MM.1S (cell line): ENCODE measurements at regions not wholly inside any gene's neighbourhood (a gene's known extent, or its start where the extent isn't known, plus 50 kb on each side); places are given as distances from the start of the nearest gene placed in this dataset.
A peak's percentile ranks its signal among the peaks of the same experiment; 100 is the strongest.

Experiments used
- DNase-seq: peaks from one replicate; pipeline ENCODE4 v3.0.0-alpha.2; 2015
- H2AFZ ChIP-seq: fragments of 300-600 bp; sonication (generic); 2 replicates; pipeline ENCODE4 v1.6.0; 2016; ENCODE audit warnings: antibody characterized with exemption, low read length
- H3F3A ChIP-seq: fragments of 300-600 bp; sonication (generic); 2 replicates; pipeline ENCODE4 v1.6.1; 2016; ENCODE audit warnings: mild to moderate bottlenecking, antibody characterized with exemption, low read length, moderate library complexity, mixed read lengths; ENCODE audit not compliant: insufficient read depth
- H3K27ac ChIP-seq: fragments of 300-600 bp; sonication (generic); 2 replicates; pipeline ENCODE4 v1.5.1; 2016; ENCODE audit warnings: mild to moderate bottlenecking, low read length
- H3K27me3 ChIP-seq: fragments of 300-600 bp; sonication (generic); replicated peaks from 2 replicates; pipeline ENCODE4 v1.6.0; 2016; ENCODE audit warnings: low read length; ENCODE audit not compliant: insufficient read depth
- H3K36me3 ChIP-seq: fragments of 300-600 bp; sonication (generic); replicated peaks from 2 replicates; pipeline ENCODE4 v1.6.1; 2016; ENCODE audit warnings: mild to moderate bottlenecking, low read length, mixed read lengths; ENCODE audit not compliant: insufficient read depth
- H3K4me1 ChIP-seq: fragments of 300-600 bp; sonication (generic); 2 replicates; pipeline ENCODE4 v1.6.1; 2016; ENCODE audit warnings: low read length, mixed read lengths
- H3K4me2 ChIP-seq: fragments of 300-600 bp; sonication (generic); 2 replicates; pipeline ENCODE4 v1.6.0; 2016; ENCODE audit warnings: low read depth, low read length
- H3K4me3 ChIP-seq: fragments of 300-600 bp; sonication (generic); 2 replicates; pipeline ENCODE4 v1.5.1; 2016; ENCODE audit warnings: low read length, mixed read lengths
- H3K79me2 ChIP-seq: fragments of 300-600 bp; sonication (generic); 2 replicates; pipeline ENCODE4 v1.6.1; 2016; ENCODE audit warnings: mixed run types, low read length, mixed read lengths
- H3K9ac ChIP-seq: fragments of 300-600 bp; sonication (generic); 2 replicates; pipeline ENCODE4 v1.6.1; 2016; ENCODE audit warnings: low read length, mixed read lengths
- H3K9me2 ChIP-seq: fragments of 300-600 bp; sonication (generic); replicated peaks from 2 replicates; pipeline ENCODE4 v1.6.1; 2016; ENCODE audit warnings: mild to moderate bottlenecking, low read length, mixed read lengths; ENCODE audit not compliant: insufficient read depth
- H3K9me3 ChIP-seq: fragments of 300-600 bp; sonication (generic); replicated peaks from 2 replicates; pipeline ENCODE4 v1.6.1; 2016; ENCODE audit warnings: mild to moderate bottlenecking, low read length, mixed read lengths; ENCODE audit not compliant: insufficient read depth
- H4K20me1 ChIP-seq: fragments of 300-600 bp; sonication (generic); 2 replicates; pipeline ENCODE4 v1.6.1; 2016; ENCODE audit warnings: mild to moderate bottlenecking, low read length, moderate library complexity, mixed read lengths; ENCODE audit not compliant: insufficient read depth
- EZH2 ChIP-seq: fragments of 300-600 bp; sonication (generic); optimal IDR thresholded peaks from 2 replicates; pipeline ENCODE3; 2017; ENCODE audit warnings: low read depth, mild to moderate bottlenecking, antibody characterized with exemption, low read length, mixed read lengths
- EZH2phosphoT487 ChIP-seq: fragments of 300-600 bp; sonication (generic); IDR thresholded peaks from 2 replicates; pipeline ENCODE4 v1.6.1; 2018; ENCODE audit warnings: antibody characterized with exemption, low read length
- TF ChIP-seq, protein P1 (sequence below): fragments of 300-600 bp; sonication (generic); IDR thresholded peaks from 2 replicates; pipeline ENCODE4 v1.5.1; 2016; ENCODE audit warnings: antibody characterized with exemption, low read length, mixed read lengths

DNA sequence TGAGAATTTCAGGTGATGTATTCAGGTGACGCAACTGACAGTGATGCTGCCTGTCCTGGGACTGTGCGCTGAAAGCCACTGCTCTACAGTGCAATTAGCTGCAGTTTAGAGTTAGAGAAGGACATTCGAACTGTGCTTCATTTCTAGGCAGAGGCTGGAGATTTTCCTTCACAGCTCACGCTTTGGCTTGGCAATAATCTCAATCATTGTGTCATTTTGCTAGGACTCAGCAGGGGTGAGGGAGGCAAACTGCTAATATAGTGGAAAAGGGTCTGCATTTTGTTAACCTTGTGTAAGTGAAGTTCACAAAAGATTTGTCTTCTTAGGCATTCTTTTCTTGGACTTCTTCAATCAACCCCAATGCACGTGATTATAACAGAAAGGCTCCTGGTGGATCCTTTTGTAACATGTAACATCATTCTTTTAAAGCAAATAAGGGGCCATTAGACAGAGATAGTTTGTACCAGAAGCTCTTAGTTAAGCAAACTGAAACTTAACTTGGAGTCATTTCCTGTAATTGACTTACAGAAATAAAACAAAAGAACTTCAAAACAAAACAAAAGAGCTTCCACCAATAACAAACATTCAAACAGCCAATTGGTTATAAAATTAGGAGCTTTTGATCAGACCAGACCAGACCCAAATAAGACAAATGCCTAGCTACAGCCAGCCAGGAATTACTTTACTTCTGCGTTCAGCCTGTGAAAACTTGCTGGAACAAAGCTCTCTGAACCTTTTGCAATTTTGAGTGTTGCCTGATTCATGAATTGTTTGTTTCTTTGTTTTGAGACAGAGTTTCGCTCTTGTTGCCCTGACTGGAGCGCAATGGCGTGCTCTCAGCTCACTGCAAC lies 1376.3 kb upstream of the CELF4 start:
- Histone ChIP-seq H3K27ac (no peak overlapping the region), H3K9me2 (no peaks in the 10 kb centered on the region), H3K4me3 (peak overlapping the region; percentile 52), H2AFZ (no peak overlapping the region), H3F3A (peaks cover 5% of the 10 kb centered on the region), H3K4me1 (peaks cover 11% of the 10 kb centered on the region), H4K20me1 (no peaks in the 10 kb centered on the region), H3K36me3 (no peaks in the 10 kb centered on the region), H3K9ac (no peak overlapping the region), H3K4me2 (peak overlapping the region; percentile 45), H3K9me3 (0 out of 2 replicates have a peak, but pooled peaks cover 3% of the 10 kb centered on the region), H3K79me2 (no peaks in the 10 kb centered on the region), H3K27me3 (peaks cover 46% of the 10 kb centered on the region)
- TF ChIP-seq, protein P1, sequence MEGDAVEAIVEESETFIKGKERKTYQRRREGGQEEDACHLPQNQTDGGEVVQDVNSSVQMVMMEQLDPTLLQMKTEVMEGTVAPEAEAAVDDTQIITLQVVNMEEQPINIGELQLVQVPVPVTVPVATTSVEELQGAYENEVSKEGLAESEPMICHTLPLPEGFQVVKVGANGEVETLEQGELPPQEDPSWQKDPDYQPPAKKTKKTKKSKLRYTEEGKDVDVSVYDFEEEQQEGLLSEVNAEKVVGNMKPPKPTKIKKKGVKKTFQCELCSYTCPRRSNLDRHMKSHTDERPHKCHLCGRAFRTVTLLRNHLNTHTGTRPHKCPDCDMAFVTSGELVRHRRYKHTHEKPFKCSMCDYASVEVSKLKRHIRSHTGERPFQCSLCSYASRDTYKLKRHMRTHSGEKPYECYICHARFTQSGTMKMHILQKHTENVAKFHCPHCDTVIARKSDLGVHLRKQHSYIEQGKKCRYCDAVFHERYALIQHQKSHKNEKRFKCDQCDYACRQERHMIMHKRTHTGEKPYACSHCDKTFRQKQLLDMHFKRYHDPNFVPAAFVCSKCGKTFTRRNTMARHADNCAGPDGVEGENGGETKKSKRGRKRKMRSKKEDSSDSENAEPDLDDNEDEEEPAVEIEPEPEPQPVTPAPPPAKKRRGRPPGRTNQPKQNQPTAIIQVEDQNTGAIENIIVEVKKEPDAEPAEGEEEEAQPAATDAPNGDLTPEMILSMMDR, result no peak
- no peak for TF ChIP-seq EZH2phosphoT487
- no peak for TF ChIP-seq EZH2
- no peak for DNase-seq

DNA sequence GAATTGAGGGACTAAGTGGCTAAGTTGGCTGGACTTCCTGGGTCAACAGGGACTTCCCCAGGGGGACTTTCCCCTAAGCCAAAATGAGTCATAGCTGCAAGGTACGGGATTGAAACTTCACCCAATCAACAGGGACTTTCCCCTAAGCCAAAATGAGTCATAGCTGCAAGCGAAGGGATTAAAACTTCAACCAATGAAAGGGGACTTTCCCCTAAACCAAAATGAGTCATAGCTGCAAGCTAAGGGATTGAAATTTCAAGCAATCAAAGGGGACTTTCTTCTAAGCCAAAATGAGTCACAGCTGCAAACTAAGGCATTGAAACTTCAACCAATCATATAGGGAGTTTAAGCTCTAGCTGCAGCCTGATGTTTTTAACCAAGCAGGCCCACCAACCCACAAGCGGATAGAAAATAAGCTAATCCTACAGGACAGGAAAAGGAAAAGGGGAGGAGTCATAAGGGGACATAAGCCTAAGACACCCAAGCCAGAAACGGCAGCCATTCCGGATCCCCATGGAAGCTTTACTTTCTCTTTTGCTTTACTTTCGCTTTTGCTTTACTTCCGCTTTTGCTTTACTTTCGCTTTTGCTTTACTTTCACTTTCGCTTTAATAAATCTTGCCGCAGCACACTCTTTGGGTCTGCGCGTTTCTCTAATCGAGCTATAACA lies 1375.4 kb upstream of the CELF4 start:
- peak; percentile 97 for DNase-seq
- Histone ChIP-seq H2AFZ (no peak overlapping the region), H3K27ac (peak overlapping the region; percentile 56; the same call in 1 of the 2 replicates)

DNA sequence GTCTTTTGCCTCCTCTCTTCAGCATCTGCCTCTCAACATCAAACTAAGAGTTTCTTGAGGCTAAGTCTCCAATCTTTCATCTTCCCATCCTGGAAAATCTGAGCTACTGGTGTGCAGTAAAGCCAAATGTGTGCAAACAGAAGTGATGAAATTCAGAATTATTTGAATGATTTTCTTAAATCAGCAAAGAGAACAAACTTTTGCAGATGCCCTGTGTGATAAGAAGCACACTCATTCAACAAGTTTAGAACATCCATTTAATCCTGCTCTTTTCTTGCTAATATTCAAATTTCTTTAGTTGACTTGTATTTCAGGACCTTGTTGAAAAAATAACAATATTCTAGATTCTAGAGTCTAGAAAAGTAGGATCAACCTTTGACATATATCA lies 1374.9 kb upstream of the CELF4 start:
- DNase-seq, result no peak
- Histone ChIP-seq H3K4me3 (no peak overlapping the region), H3K36me3 (no peaks in the 10 kb centered on the region), H3K9me2 (no peaks in the 10 kb centered on the region), H3F3A (peaks cover 5% of the 10 kb centered on the region), H3K27me3 (peaks cover 46% of the 10 kb centered on the region), H3K9me3 (no peaks in the 10 kb centered on the region), H3K4me2 (no peak overlapping the region), H3K79me2 (no peaks in the 10 kb centered on the region), H3K27ac (no peak overlapping the region), H4K20me1 (no peaks in the 10 kb centered on the region), H2AFZ (no peak overlapping the region), H3K4me1 (peaks cover 11% of the 10 kb centered on the region), H3K9ac (no peak overlapping the region)
- TF ChIP-seq EZH2phosphoT487, result no peak

More for the DNA sequence above, 1375.4 kb upstream of the CELF4 start:
- H3K4me1 ChIP-seq, result peaks cover 11% of the 10 kb centered on the region
- 0 out of 2 replicates have a peak, but pooled peaks cover 3% of the 10 kb centered on the region for H3K9me3 ChIP-seq
- peak overlapping the region; percentile 45 for H3K4me2 ChIP-seq
- peaks cover 46% of the 10 kb centered on the region for H3K27me3 ChIP-seq
- H3F3A ChIP-seq, result peaks cover 5% of the 10 kb centered on the region
- no peaks in the 10 kb centered on the region for H3K79me2 ChIP-seq
- H3K9ac ChIP-seq, result no peak overlapping the region
- no peaks in the 10 kb centered on the region for H3K36me3 ChIP-seq
- TF ChIP-seq, protein P1, result no peak
- no peak for TF ChIP-seq EZH2
- no peak for TF ChIP-seq EZH2phosphoT487
- H4K20me1 ChIP-seq, result no peaks in the 10 kb centered on the region
- H3K9me2 ChIP-seq, result no peaks in the 10 kb centered on the region
- H3K4me3 ChIP-seq, result peak overlapping the region; percentile 52
